ENCODE measurements at regions not wholly inside any gene's neighbourhood (a gene's known extent, or its start where the extent isn't known, plus 50 kb on each side); places are given as distances from the start of the nearest gene placed in this dataset.

GRCh38 chr2:49719241-49719640 is 564.9 kb upstream of the FSHR start:
- ChIA-PET POLR2A (no interaction called here), CTCF (interaction anchor here (0.6 kb wide), 1 partner anchor 64 kb away, joined by 4 read pairs; no protein-coding TSS in a partner anchor)
- no peaks in the 10 kb centered on the region for H3K4me1 Mint-ChIP-seq (ENCODE audit: insufficient read depth, unreplicated experiment)

GRCh38 chr2:49715597-49715996 is 561.3 kb upstream of the FSHR start:
- TF ChIP-seq CTCF (IDR thresholded peaks at IDR 0.05; ENCODE audit: unreplicated experiment) = no peak

More at GRCh38 chr2:49719241-49719640, 564.9 kb upstream of the FSHR start:
- BruUV-seq (replicated peaks) = no TSS peak
- DNase-seq (ENCODE audit: unreplicated experiment) = no peak
- Mint-ChIP-seq H3K9me3 (ENCODE audit: unreplicated experiment) (no peaks in the 10 kb centered on the region), H3K27me3 (ENCODE audit: insufficient read depth, unreplicated experiment) (peaks cover 53% of the 10 kb centered on the region), H3K4me3 (ENCODE audit: unreplicated experiment) (no peak overlapping the region), H3K36me3 (ENCODE audit: insufficient read depth, unreplicated experiment) (no peaks in the 10 kb centered on the region), H3K27ac (ENCODE audit: low read depth, unreplicated experiment) (no peak overlapping the region)
- intact Hi-C loops (cut with micrococcal nuclease) = no loop called here
- no peak for TF ChIP-seq CTCF (IDR thresholded peaks at IDR 0.05; ENCODE audit: unreplicated experiment)

GRCh38 chr2:49714454-49714853 is 560.1 kb upstream of the FSHR start:
- H3K27me3 Mint-ChIP-seq (ENCODE audit: insufficient read depth, unreplicated experiment) = peaks cover 56% of the 10 kb centered on the region
- ChIA-PET CTCF (no interaction called here), POLR2A (no interaction called here)
- intact Hi-C loops (cut with micrococcal nuclease) = no loop called here
- no peak overlapping the region for H3K4me3 Mint-ChIP-seq (ENCODE audit: unreplicated experiment)
- DNase-seq (ENCODE audit: unreplicated experiment) = no peak
- H3K36me3 Mint-ChIP-seq (ENCODE audit: insufficient read depth, unreplicated experiment) = no peaks in the 10 kb centered on the region
- H3K27ac Mint-ChIP-seq (ENCODE audit: low read depth, unreplicated experiment) = no peak overlapping the region
- TF ChIP-seq CTCF (IDR thresholded peaks at IDR 0.05; ENCODE audit: unreplicated experiment) = no peak
- H3K4me1 Mint-ChIP-seq (ENCODE audit: insufficient read depth, unreplicated experiment) = no peaks in the 10 kb centered on the region
- no peaks in the 10 kb centered on the region for H3K9me3 Mint-ChIP-seq (ENCODE audit: unreplicated experiment)
- BruUV-seq (replicated peaks) = no TSS peak

More at GRCh38 chr2:49715597-49715996, 561.3 kb upstream of the FSHR start:
- no peak for DNase-seq (ENCODE audit: unreplicated experiment)
- Mint-ChIP-seq H3K4me1 (ENCODE audit: insufficient read depth, unreplicated experiment) (no peaks in the 10 kb centered on the region), H3K27me3 (ENCODE audit: insufficient read depth, unreplicated experiment) (peaks cover 56% of the 10 kb centered on the region), H3K4me3 (ENCODE audit: unreplicated experiment) (no peak overlapping the region), H3K27ac (ENCODE audit: low read depth, unreplicated experiment) (no peak overlapping the region), H3K9me3 (ENCODE audit: unreplicated experiment) (no peaks in the 10 kb centered on the region), H3K36me3 (ENCODE audit: insufficient read depth, unreplicated experiment) (no peaks in the 10 kb centered on the region)
- no TSS peak for BruUV-seq (replicated peaks)
- ChIA-PET CTCF (no interaction called here), POLR2A (no interaction called here)
- intact Hi-C loops (cut with micrococcal nuclease) = no loop called here

- POLR2A ChIA-PET = no interaction called here
- intact Hi-C loops (cut with micrococcal nuclease) = no loop called here
- CTCF ChIA-PET = no interaction called here
- no peak for DNase-seq (ENCODE audit: unreplicated experiment)
- Mint-ChIP-seq H3K9me3 (ENCODE audit: unreplicated experiment) (no peaks in the 10 kb centered on the region), H3K4me3 (ENCODE audit: unreplicated experiment) (no peak overlapping the region), H3K27me3 (ENCODE audit: insufficient read depth, unreplicated experiment) (peaks cover 33% of the 10 kb centered on the region), H3K4me1 (ENCODE audit: insufficient read depth, unreplicated experiment) (no peaks in the 10 kb centered on the region), H3K27ac (ENCODE audit: low read depth, unreplicated experiment) (no peak overlapping the region), H3K36me3 (ENCODE audit: insufficient read depth, unreplicated experiment) (no peaks in the 10 kb centered on the region)
- TF ChIP-seq CTCF (IDR thresholded peaks at IDR 0.05; ENCODE audit: unreplicated experiment) = no peak
- no TSS peak for BruUV-seq (replicated peaks)
Measured at GRCh38 chr2:49702740-49703139, 548.4 kb upstream of the FSHR start.
